HCT116 (cell line): ENCODE measurements at regions not wholly inside any gene's neighbourhood (a gene's known extent, or its start where the extent isn't known, plus 50 kb on each side); places are given as distances from the start of the nearest gene placed in this dataset.

ENCODE experiments used
- ATAC-seq: fragments of 200-7000 bp; cut with Tn5 transposase; 2 replicates; pipeline ENCODE4 v1.9.1; 2020; ENCODE audit warnings: mild to moderate bottlenecking, moderate library complexity
- BruUV-seq: library from RNA; stranded (reverse); fragments of 400-500 nt; replicated peaks from 2 replicates; lab custom pipeline; 2021; lab: Mats Ljungman, UMichigan
- CTCF ChIA-PET: fragments of 300-600 bp; sonication (Branson Sonifier 250); formaldehyde crosslinking; loops from one replicate; lab custom pipeline; 2021; ENCODE audit warnings: antibody characterized with exemption; lab: Charles Lee
- POLR2A ChIA-PET: fragments of 300-600, 350-600 bp; sonication (Branson Sonifier 250); formaldehyde crosslinking; loops from one replicate; lab custom pipeline; 2021; ENCODE audit warnings: antibody characterized with exemption; lab: Charles Lee
- RAD21 ChIA-PET, 2 experiments: fragments of 300-600 bp; sonication (Branson Sonifier 250); formaldehyde crosslinking; loops; one replicate each; lab custom pipeline; 2023; ENCODE audit warnings: low total read pairs in 2 of 2; ENCODE audit not compliant: uncharacterized antibody in 2 of 2, unreplicated experiment in 2 of 2, low non-redundant PET in 1 of 2; lab: Charles Lee
- DNase-seq: peaks from one replicate; pipeline ENCODE4 v3.0.0-alpha.2; 2010; ENCODE audit warnings: low read depth, low spot score
- H2AFZ ChIP-seq: fragments of 200-600 bp; shearing (Covaris generic), sonication (generic); 2 replicates; pipeline ENCODE4 v1.6.1; 2017; ENCODE audit warnings: low read depth, mixed run types, mixed read lengths, antibody characterized with exemption, low read length; ENCODE audit not compliant: poor library complexity, severe bottlenecking
- H3K27ac ChIP-seq: 2 replicates; pipeline ENCODE4 v1.5.1; 2012; ENCODE audit warnings: low read depth, low read length
- H3K27me3 ChIP-seq: fragments of 200-600 bp; sonication (generic); 2 replicates; pipeline ENCODE4 v1.6.1; 2016; ENCODE audit warnings: mixed run types, low read length, mixed read lengths; ENCODE audit not compliant: insufficient read depth
- H3K36me3 ChIP-seq, 2 experiments: fragments of 200-500 bp in 1 of 2; fragments of 200-600 bp in 1 of 2; sonication (Bioruptor generic) in 1 of 2; sonication (generic) in 1 of 2; 2 replicates each; pipeline versions ENCODE4 v1.5.1 to v1.6.1; 2014 to 2016; ENCODE audit warnings: low read length in 2 of 2, inconsistent platforms in 1 of 2, mixed read lengths in 1 of 2, mixed run types in 1 of 2; ENCODE audit not compliant: insufficient read depth in 2 of 2, control insufficient read depth in 1 of 2
- H3K4me1 ChIP-seq, 2 experiments: fragments of 200-600 bp in 1 of 2; sonication (generic) in 1 of 2; 2 replicates each; pipeline versions ENCODE4 v1.5.1 to v1.6.1; 2012 to 2017; ENCODE audit warnings: low read length in 2 of 2, inconsistent platforms in 1 of 2, mild to moderate bottlenecking in 1 of 2, mixed read lengths in 1 of 2, mixed run types in 1 of 2, moderate library complexity in 1 of 2; ENCODE audit not compliant: insufficient read depth in 2 of 2, control insufficient read depth in 1 of 2
- H3K4me2 ChIP-seq: fragments of 200-600 bp; sonication (generic); 2 replicates; pipeline ENCODE4 v1.6.1; 2017; ENCODE audit warnings: mixed run types, low read length, mixed read lengths
- H3K4me3 ChIP-seq, 2 experiments: fragments of 200-600 bp in 1 of 2; sonication (generic) in 1 of 2; replicated peaks in 1 of 2; 2 replicates each; pipeline ENCODE4 v1.5.1; 2011 to 2016; ENCODE audit warnings: low read length in 2 of 2, control low read depth in 1 of 2, low read depth in 1 of 2, mild to moderate bottlenecking in 1 of 2, mixed read lengths in 1 of 2, mixed run types in 1 of 2
- H3K79me2 ChIP-seq: fragments of 200-600 bp; sonication (generic); 2 replicates; pipeline ENCODE4 v1.6.1; 2017; ENCODE audit warnings: mild to moderate bottlenecking, mixed run types, low read length, moderate library complexity, mixed read lengths; ENCODE audit not compliant: insufficient read depth
- H3K9ac ChIP-seq: fragments of 200-600 bp; sonication (generic); 2 replicates; pipeline ENCODE4 v1.6.1; 2016; ENCODE audit warnings: low read length, mixed read lengths
- H3K9me2 ChIP-seq: fragments of 200-600 bp; sonication (generic), shearing (Covaris generic); 2 replicates; pipeline ENCODE4 v1.6.1; 2017; ENCODE audit warnings: mixed run types, mild to moderate bottlenecking, moderate library complexity; ENCODE audit not compliant: insufficient read depth
- H3K9me3 ChIP-seq, 2 experiments: fragments of 200-500 bp in 1 of 2; fragments of 200-600 bp in 1 of 2; sonication (Bioruptor generic) in 1 of 2; sonication (generic) in 1 of 2; 2 replicates each; pipeline ENCODE4 v1.6.1; 2014 to 2017; ENCODE audit warnings: low read length in 2 of 2, mixed read lengths in 2 of 2, inconsistent platforms in 1 of 2, low read depth in 1 of 2, mild to moderate bottlenecking in 1 of 2, mixed run types in 1 of 2, moderate library complexity in 1 of 2; ENCODE audit not compliant: control insufficient read depth in 1 of 2, insufficient read depth in 1 of 2
- H4K20me1 ChIP-seq: fragments of 200-600 bp; sonication (generic), shearing (Covaris generic); 2 replicates; pipeline ENCODE4 v1.6.1; 2017; ENCODE audit warnings: mixed run types, mild to moderate bottlenecking, moderate library complexity; ENCODE audit not compliant: insufficient read depth
- EZH2phosphoT487 ChIP-seq: fragments of 200-600 bp; IDR thresholded peaks from 2 replicates; pipeline ENCODE4 v1.6.1; 2018; ENCODE audit warnings: antibody characterized with exemption, borderline replicate concordance
- FOSL1 ChIP-seq: IDR thresholded peaks from 2 replicates; pipeline ENCODE4 v1.6.1; 2012; ENCODE audit warnings: low read depth
- POLR2AphosphoS5 ChIP-seq: IDR thresholded peaks from 2 replicates; pipeline ENCODE4 v1.6.1; 2011; ENCODE audit warnings: mild to moderate bottlenecking, low read depth, low read length, moderate library complexity
- RAD21 ChIP-seq: IDR thresholded peaks from 2 replicates; pipeline ENCODE4 v1.6.1; 2012; ENCODE audit warnings: low read depth, mild to moderate bottlenecking
- REST ChIP-seq: IDR thresholded peaks from 2 replicates; pipeline ENCODE4 v1.6.1; 2012; ENCODE audit warnings: low read depth
- SIN3A ChIP-seq: IDR thresholded peaks from 2 replicates; pipeline ENCODE4 v1.6.1; 2012; ENCODE audit warnings: low read depth
- YY1 ChIP-seq: IDR thresholded peaks from 2 replicates; pipeline ENCODE4 v1.6.1; 2011; ENCODE audit warnings: low read length, low read depth, moderate library complexity, mild to moderate bottlenecking; ENCODE audit not compliant: insufficient replicate concordance; ENCODE audit errors: extremely low read depth
- intact Hi-C: fragments of 100-400 bp; cut with micrococcal nuclease; formaldehyde crosslinking; loops from 2 replicates; pipeline ENCODE4 v1.10.0; 2022

- TF ChIP-seq FOSL1 (no peak), EZH2phosphoT487 (no peak), RAD21 (no peak)
Measured at GRCh38 chr4:126174627-126175026, 859.9 kb downstream of the FAT4 start (continued).

- Histone ChIP-seq H2AFZ (no peak overlapping the region), H3K4me1 (no peaks in the 10 kb centered on the region), H3K79me2 (no peaks in the 10 kb centered on the region), H3K9me2 (0 out of 2 replicates have a peak, but pooled peaks cover 3% of the 10 kb centered on the region), H3K4me3 (no peak overlapping the region), H3K4me2 (no peak overlapping the region), H3K27me3 (no peaks in the 10 kb centered on the region), H3K9ac (no peak overlapping the region), H3K36me3 (no peaks in the 10 kb centered on the region), H3K27ac (no peak overlapping the region), H4K20me1 (no peaks in the 10 kb centered on the region; the same call in 1 of the 2 replicates), H3K9me3 (no peaks in the 10 kb centered on the region)
- RAD21 ChIA-PET, result no interaction called here
- ATAC-seq, result no peak
- TF ChIP-seq YY1 (no peak), EZH2phosphoT487 (no peak), SIN3A (no peak), POLR2AphosphoS5 (no peak), REST (no peak)
- intact Hi-C loops, result no loop called here
- CTCF ChIA-PET, result no interaction called here
- no peak for DNase-seq
- POLR2A ChIA-PET, result no interaction called here
- no TSS peak for BruUV-seq
Measured at GRCh38 chr4:126180642-126181041, 865.9 kb downstream of the FAT4 start.
